GM10248 (cell line): ENCODE measurements at regions not wholly inside any gene's neighbourhood (a gene's known extent, or its start where the extent isn't known, plus 50 kb on each side); places are given as distances from the start of the nearest gene placed in this dataset.

Source experiments
- CTCF ChIA-PET: fragments of 300-600 bp; sonication (Branson Sonifier 250); formaldehyde crosslinking; extraction: SDS; loops from one replicate; lab custom pipeline; 2021; ENCODE audit warnings: antibody characterized with exemption; lab: Yijun Ruan, JAX
- POLR2A ChIA-PET: fragments of 350-650 bp; sonication (Branson Sonifier 250); formaldehyde crosslinking; extraction: SDS; loops from one replicate; lab custom pipeline; 2020; ENCODE audit warnings: antibody characterized with exemption; lab: Yijun Ruan, JAX
- DNase-seq: peaks from one replicate; pipeline ENCODE4 v3.0.0; 2012; ENCODE audit errors: extremely low spot score
- TF ChIP-seq, protein P1 (sequence below): IDR thresholded peaks from 2 replicates; pipeline ENCODE4 v1.5.1; 2012; ENCODE audit warnings: mild to moderate bottlenecking, low read depth; ENCODE audit errors: extremely low read depth, missing control alignments, control extremely low read depth

DNA sequence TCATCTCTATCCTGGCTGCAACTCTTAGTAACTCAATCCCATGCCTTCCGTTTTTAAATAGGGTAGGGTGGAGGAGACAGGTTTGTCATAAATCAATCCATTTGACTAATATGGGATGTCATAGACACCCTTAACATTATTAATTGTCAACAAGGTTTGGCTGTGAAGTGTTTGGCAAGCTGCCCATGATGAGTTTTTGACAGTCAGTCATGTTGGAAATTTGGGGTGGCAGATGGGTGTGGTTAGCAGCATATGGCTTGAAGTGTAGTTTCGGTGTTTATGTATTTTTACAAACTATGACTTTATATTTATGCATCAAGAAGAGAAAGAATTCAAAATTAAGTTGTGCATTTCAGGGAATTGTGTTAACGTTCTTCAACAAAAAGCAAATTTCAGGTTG lies 221.8 kb upstream of the CDH5 start:
- no peak for DNase-seq
- TF ChIP-seq, protein P1, sequence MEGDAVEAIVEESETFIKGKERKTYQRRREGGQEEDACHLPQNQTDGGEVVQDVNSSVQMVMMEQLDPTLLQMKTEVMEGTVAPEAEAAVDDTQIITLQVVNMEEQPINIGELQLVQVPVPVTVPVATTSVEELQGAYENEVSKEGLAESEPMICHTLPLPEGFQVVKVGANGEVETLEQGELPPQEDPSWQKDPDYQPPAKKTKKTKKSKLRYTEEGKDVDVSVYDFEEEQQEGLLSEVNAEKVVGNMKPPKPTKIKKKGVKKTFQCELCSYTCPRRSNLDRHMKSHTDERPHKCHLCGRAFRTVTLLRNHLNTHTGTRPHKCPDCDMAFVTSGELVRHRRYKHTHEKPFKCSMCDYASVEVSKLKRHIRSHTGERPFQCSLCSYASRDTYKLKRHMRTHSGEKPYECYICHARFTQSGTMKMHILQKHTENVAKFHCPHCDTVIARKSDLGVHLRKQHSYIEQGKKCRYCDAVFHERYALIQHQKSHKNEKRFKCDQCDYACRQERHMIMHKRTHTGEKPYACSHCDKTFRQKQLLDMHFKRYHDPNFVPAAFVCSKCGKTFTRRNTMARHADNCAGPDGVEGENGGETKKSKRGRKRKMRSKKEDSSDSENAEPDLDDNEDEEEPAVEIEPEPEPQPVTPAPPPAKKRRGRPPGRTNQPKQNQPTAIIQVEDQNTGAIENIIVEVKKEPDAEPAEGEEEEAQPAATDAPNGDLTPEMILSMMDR, result no peak
- CTCF ChIA-PET, result no interaction called here
- POLR2A ChIA-PET, result no interaction called here

DNA sequence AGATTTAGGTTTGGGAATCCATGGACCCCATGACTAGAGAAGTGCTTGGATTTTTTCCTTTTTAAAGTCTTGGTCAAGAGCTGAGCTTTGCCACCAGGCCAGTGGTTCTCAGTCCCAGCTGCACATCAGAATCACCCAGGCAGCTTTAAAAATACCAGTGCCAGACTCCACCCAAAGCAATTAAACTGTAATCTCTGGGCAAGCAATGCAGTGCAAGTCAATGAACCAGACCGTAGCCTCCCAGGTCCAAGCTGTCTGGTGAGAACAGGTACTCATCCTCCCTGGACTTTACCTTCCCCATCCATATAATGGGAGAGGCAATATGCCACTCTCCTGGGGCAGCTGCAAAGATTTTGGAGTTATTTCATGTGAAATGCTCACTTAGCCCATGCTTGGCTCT lies 223.1 kb upstream of the CDH5 start:
- TF ChIP-seq, protein P1, result no peak
- CTCF ChIA-PET, result interaction anchor here (0.8 to 1.4 kb wide), 2 partner anchors 11 to 12 kb away, joined by 3 read pairs; no protein-coding TSS in a partner anchor
- no peak for DNase-seq
- POLR2A ChIA-PET, result no interaction called here

DNA sequence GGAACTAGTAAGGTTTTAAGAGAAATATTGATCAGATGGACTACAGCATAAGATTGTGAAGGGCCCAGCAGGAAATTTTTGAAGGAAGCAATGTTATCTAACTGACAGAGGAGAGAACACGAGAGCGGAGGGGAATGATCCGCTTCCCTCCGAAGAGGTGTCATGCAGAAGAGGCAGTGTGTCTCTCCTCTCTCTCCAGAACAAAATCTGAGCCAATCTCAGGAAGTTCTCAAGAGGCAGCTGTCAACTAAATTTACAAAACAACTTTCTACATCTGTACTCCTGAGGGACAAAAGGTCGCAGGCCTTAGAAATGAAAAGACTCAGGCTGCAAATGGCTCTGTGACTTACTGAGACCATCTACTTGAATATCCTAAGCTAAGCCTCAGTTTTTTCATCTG lies 224.6 kb upstream of the CDH5 start:
- no peak for DNase-seq
- TF ChIP-seq, protein P1, result no peak
- ChIA-PET CTCF (interaction anchor here (1.8 kb wide), 1 partner anchor 12 kb away, joined by 5 read pairs; no protein-coding TSS in a partner anchor), POLR2A (no interaction called here)

DNA sequence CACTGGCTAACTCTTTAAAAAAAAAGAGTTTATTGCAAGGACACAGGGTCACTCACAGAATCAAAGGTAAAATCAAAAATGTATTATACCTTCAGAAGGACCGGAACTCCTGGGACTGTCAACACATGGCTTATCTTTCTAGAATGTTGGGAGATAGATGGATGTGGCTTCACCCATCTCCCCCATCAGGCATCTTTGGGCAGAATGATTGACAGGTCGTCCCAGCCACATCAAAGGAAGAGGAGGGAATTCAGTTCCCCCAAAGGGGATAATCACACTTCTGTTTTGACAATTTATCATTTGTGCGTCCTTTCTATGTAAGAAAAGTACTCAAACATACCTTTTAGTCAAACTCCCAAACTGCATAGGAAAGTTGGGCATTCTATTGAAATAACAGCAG lies 228.6 kb upstream of the CDH5 start:
- DNase-seq, result no peak
- ChIA-PET POLR2A (no interaction called here), CTCF (no interaction called here)
- TF ChIP-seq, protein P1, result no peak

DNA sequence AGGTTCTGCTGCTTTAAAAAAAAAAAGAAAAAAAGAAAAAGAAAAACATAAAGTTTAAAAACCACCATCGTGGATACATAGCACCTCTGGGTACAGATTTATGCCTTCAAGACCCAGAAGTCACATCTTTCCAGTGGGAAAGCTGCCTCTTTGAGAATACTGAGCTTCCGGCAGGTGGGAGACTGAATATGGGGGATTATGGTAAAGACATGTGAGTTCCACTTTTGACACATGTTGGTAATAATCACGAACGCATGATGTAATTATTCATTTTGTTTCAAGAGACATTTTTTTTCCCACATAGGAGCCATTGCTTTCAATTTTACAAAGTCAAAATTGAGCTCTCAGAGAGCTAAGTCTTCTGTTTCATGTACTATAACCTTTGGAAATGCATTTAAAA lies 229.7 kb upstream of the CDH5 start:
- ChIA-PET CTCF (no interaction called here), POLR2A (no interaction called here)
- TF ChIP-seq, protein P1, result no peak
- DNase-seq, result no peak

DNA sequence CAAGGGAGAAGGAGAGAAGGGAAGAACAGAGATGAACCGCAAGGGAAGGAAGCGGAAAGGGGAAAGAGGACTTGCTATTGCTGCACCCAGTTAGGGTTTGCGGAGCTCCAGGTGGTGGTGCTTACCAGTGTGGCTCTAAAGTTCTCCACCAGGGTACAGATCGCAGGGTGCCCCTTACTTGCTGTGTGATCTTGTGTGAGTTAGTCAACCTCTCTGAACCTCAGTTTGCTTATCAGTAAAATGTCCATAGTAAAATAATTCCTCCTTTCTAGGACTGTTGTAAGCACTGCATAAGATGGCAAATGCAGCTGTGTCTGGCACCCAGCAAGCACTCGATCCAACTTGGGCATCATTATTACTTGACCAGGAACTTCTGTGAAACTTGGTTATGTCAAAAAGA lies 230.7 kb upstream of the CDH5 start:
- CTCF ChIA-PET, result no interaction called here
- POLR2A ChIA-PET, result no interaction called here
- TF ChIP-seq, protein P1, result no peak
- DNase-seq, result no peak

DNA sequence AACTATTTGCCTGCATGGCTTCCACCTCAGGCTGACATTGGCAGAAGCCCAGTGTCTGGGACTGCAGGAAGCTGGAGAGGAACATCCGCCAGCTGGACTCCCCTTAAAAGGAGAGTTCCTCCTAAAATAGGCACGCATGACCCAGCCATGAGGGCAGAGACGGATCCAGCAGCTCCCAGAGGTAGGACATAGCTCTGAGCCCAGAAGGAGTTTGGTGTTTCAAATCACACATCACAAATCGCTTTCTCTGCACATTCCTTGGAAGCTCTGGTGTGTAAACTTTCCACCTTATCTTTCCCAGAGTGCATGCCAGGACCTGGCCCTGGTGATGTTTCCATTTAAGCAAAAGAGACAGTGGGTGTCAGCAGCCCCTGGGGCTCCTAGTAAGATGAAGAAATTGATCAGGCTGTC lies 231.1 kb upstream of the CDH5 start:
- POLR2A ChIA-PET, result no interaction called here
- TF ChIP-seq, protein P1, result no peak
- no peak for DNase-seq
- CTCF ChIA-PET, result no interaction called here
